T-helper 17 cell (primary cell): ENCODE measurements at regions not wholly inside any gene's neighbourhood (a gene's known extent, or its start where the extent isn't known, plus 50 kb on each side); places are given as distances from the start of the nearest gene placed in this dataset.
A peak's percentile ranks its signal among the peaks of the same experiment; 100 is the strongest.

Experiments
- ATAC-seq: fragments of 150-1000 bp; cut with Tn5 transposase; 2 replicates; pipeline ENCODE4 v1.10.0; 2021; ENCODE audit warnings: mild to moderate bottlenecking, moderate library complexity
- DNase-seq, 3 donors: peaks; one replicate each; pipeline versions ENCODE4 v3.0.0 to v3.0.0-alpha.2; 2020 to 2021
- H3K9me3 ChIP-seq: one replicate; pipeline ENCODE4 v1.7.0; 2013; ENCODE audit warnings: low read length, mild to moderate bottlenecking; ENCODE audit not compliant: control insufficient read depth, poor library complexity, severe bottlenecking
- H3K27ac Mint-ChIP-seq: one replicate; pipeline ENCODE4 v1.8.0; 2022; ENCODE audit warnings: mild to moderate bottlenecking, moderate library complexity, mixed read lengths
- H3K27me3 Mint-ChIP-seq: one replicate; pipeline ENCODE4 v1.8.0; 2022; ENCODE audit warnings: mixed read lengths
- H3K36me3 Mint-ChIP-seq: one replicate; pipeline ENCODE4 v1.8.0; 2022; ENCODE audit warnings: low read depth, mixed read lengths
- H3K4me1 Mint-ChIP-seq: one replicate; pipeline ENCODE4 v1.8.0; 2022; ENCODE audit warnings: mild to moderate bottlenecking, mixed read lengths
- H3K4me3 Mint-ChIP-seq: one replicate; pipeline ENCODE4 v1.8.0; 2022; ENCODE audit warnings: mild to moderate bottlenecking, moderate library complexity, mixed read lengths

- Mint-ChIP-seq H3K4me1 (peaks cover 20% of the 10 kb centered on the region), H3K36me3 (no peaks in the 10 kb centered on the region), H3K27ac (no peak overlapping the region), H3K27me3 (no peaks in the 10 kb centered on the region), H3K4me3 (no peak overlapping the region)
- no peaks in the 10 kb centered on the region for H3K9me3 ChIP-seq
- ATAC-seq, result no peak
- no peak for DNase-seq
Observed at GRCh38 chr6:109240370-109241084, 141.7 kb downstream of the CD164 start.

DNA sequence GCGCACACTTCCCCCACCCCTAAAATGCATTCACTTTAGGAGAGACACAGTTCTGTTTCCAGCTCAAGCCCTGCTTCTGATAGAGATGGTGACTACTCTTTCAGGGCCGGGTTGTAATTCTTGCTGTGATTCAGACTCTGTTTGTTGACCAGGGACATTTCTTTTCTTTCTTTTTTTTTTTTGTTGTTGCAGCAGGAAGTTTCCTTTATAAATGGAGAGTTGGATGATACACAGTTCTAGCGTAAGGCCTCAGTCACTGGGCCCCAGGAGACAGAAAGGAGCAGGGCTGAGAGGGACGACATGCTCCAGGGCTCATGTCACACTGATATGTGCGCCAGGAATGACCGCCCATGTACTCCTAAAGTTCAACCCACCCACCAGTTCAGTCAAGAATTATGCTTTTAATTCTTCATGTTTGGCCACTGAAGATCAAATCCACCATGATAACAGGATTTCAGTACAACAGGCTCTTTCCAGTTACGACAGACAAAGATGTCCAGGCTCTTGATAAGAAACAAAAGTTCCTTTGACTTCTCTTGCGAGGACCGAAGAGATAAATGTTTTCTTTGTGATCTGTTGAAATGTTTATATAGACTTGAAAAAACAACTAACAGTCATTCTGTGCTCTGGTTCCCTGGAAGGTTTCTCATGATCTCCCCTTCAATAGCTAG lies 142.5 kb downstream of the CD164 start:
- H3K27ac Mint-ChIP-seq, result no peak overlapping the region
- DNase-seq (no peak), ATAC-seq (no peak)
- no peaks in the 10 kb centered on the region for H3K9me3 ChIP-seq
- peaks cover 20% of the 10 kb centered on the region for H3K4me1 Mint-ChIP-seq
- no peaks in the 10 kb centered on the region for H3K27me3 Mint-ChIP-seq
- H3K36me3 Mint-ChIP-seq, result no peaks in the 10 kb centered on the region
- no peak overlapping the region for H3K4me3 Mint-ChIP-seq

GRCh38 chr6:109239160-109239559 lies 143.1 kb downstream of the CD164 start:
- H3K36me3 Mint-ChIP-seq, result no peaks in the 10 kb centered on the region
- DNase-seq (no peak), ATAC-seq (no peak)
- H3K27ac Mint-ChIP-seq, result no peak overlapping the region
- H3K4me1 Mint-ChIP-seq, result peaks cover 13% of the 10 kb centered on the region
- no peaks in the 10 kb centered on the region for H3K27me3 Mint-ChIP-seq
- H3K9me3 ChIP-seq, result no peaks in the 10 kb centered on the region
- H3K4me3 Mint-ChIP-seq, result no peak overlapping the region

- no peak overlapping the region for H3K27ac Mint-ChIP-seq
- no peak overlapping the region for H3K4me3 Mint-ChIP-seq
- no peak for ATAC-seq
- DNase-seq, result no peak
- H3K4me1 Mint-ChIP-seq, result peaks cover 8% of the 10 kb centered on the region
- H3K36me3 Mint-ChIP-seq, result no peaks in the 10 kb centered on the region
- H3K9me3 ChIP-seq, result no peaks in the 10 kb centered on the region
- H3K27me3 Mint-ChIP-seq, result no peaks in the 10 kb centered on the region
Observed at GRCh38 chr6:109238396-109238795, 143.1 kb downstream of the CEP57L1 start.

GRCh38 chr6:109237986-109238329 lies 142.7 kb downstream of the CEP57L1 start:
- H3K27me3 Mint-ChIP-seq, result no peaks in the 10 kb centered on the region
- H3K4me1 Mint-ChIP-seq, result peaks cover 7% of the 10 kb centered on the region
- H3K36me3 Mint-ChIP-seq, result no peaks in the 10 kb centered on the region
- no peak for DNase-seq
- H3K9me3 ChIP-seq, result no peaks in the 10 kb centered on the region
- no peak overlapping the region for H3K27ac Mint-ChIP-seq
- ATAC-seq, result no peak
- H3K4me3 Mint-ChIP-seq, result no peak overlapping the region

- ATAC-seq (peak; percentile 67), DNase-seq (no peak)
- Mint-ChIP-seq H3K36me3 (no peaks in the 10 kb centered on the region), H3K4me1 (peaks cover 7% of the 10 kb centered on the region), H3K27ac (peak overlapping the region; percentile 1), H3K4me3 (peak overlapping the region; percentile 4), H3K27me3 (no peaks in the 10 kb centered on the region)
- no peaks in the 10 kb centered on the region for H3K9me3 ChIP-seq
Observed at GRCh38 chr6:109237077-109237985, 142.0 kb downstream of the CEP57L1 start.

GRCh38 chr6:109236115-109237076 lies 141.1 kb downstream of the CEP57L1 start:
- DNase-seq (no peak), ATAC-seq (peak; percentile 57)
- H3K4me1 Mint-ChIP-seq, result peaks cover 7% of the 10 kb centered on the region
- no peaks in the 10 kb centered on the region for H3K27me3 Mint-ChIP-seq
- no peaks in the 10 kb centered on the region for H3K9me3 ChIP-seq
- H3K4me3 Mint-ChIP-seq, result no peak overlapping the region
- peak overlapping the region; percentile 1 for H3K27ac Mint-ChIP-seq
- no peaks in the 10 kb centered on the region for H3K36me3 Mint-ChIP-seq

- no peaks in the 10 kb centered on the region for H3K27me3 Mint-ChIP-seq
- no peaks in the 10 kb centered on the region for H3K9me3 ChIP-seq
- no peak overlapping the region for H3K4me3 Mint-ChIP-seq
- ATAC-seq (no peak), DNase-seq (no peak)
- H3K4me1 Mint-ChIP-seq, result peaks cover 7% of the 10 kb centered on the region
- no peaks in the 10 kb centered on the region for H3K36me3 Mint-ChIP-seq
- H3K27ac Mint-ChIP-seq, result no peak overlapping the region
Observed at GRCh38 chr6:109235481-109236038, 140.3 kb downstream of the CEP57L1 start.

- no peak for ATAC-seq
- H3K9me3 ChIP-seq, result no peaks in the 10 kb centered on the region
- H3K4me3 Mint-ChIP-seq, result no peak overlapping the region
- no peak overlapping the region for H3K27ac Mint-ChIP-seq
- no peaks in the 10 kb centered on the region for H3K27me3 Mint-ChIP-seq
- H3K4me1 Mint-ChIP-seq, result no peaks in the 10 kb centered on the region
- no peak for DNase-seq
- no peaks in the 10 kb centered on the region for H3K36me3 Mint-ChIP-seq
Observed at GRCh38 chr6:109230453-109230852, 135.1 kb downstream of the CEP57L1 start.

DNA sequence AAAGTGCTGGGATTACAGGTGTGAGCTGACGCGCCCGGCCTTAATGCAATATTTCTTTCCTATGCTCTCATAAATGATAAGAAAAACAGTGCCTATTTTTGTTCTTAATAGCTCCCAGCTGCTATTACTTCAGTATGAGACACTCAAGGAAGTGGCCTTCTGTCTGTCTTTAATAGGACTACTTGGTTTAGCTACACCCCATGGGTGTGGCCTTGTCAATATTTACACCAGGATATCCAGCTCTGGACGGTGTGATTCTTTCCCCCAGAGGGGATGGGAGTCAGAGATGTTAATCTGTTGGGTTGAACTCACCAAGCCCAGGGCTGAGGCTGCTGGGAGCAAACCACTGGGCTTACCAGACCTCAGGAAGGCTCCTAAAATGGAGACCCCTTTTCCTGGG lies 134.2 kb downstream of the CEP57L1 start:
- Mint-ChIP-seq H3K4me3 (no peak overlapping the region), H3K36me3 (no peaks in the 10 kb centered on the region), H3K27me3 (peaks cover 2% of the 10 kb centered on the region), H3K4me1 (no peaks in the 10 kb centered on the region), H3K27ac (no peak overlapping the region)
- DNase-seq (no peak), ATAC-seq (no peak)
- no peaks in the 10 kb centered on the region for H3K9me3 ChIP-seq

- Mint-ChIP-seq H3K36me3 (peaks cover 2% of the 10 kb centered on the region), H3K4me1 (peaks cover 2% of the 10 kb centered on the region), H3K27me3 (peaks cover 5% of the 10 kb centered on the region), H3K4me3 (no peak overlapping the region), H3K27ac (no peak overlapping the region)
- no peak for ATAC-seq
- no peaks in the 10 kb centered on the region for H3K9me3 ChIP-seq
- DNase-seq, result no peak
Observed at GRCh38 chr6:109227646-109228045, 132.3 kb downstream of the CEP57L1 start.

- H3K9me3 ChIP-seq, result no peaks in the 10 kb centered on the region
- Mint-ChIP-seq H3K4me1 (peaks cover 8% of the 10 kb centered on the region), H3K27ac (no peak overlapping the region), H3K36me3 (peaks cover 2% of the 10 kb centered on the region), H3K27me3 (peaks cover 5% of the 10 kb centered on the region), H3K4me3 (no peak overlapping the region)
- DNase-seq, result no peak
- no peak for ATAC-seq
Observed at GRCh38 chr6:109226353-109226752, 131.0 kb downstream of the CEP57L1 start.
